ENCODE measurements at regions not wholly inside any gene's neighbourhood (a gene's known extent, or its start where the extent isn't known, plus 50 kb on each side); places are given as distances from the start of the nearest gene placed in this dataset.

- H3K36me3 Mint-ChIP-seq (ENCODE audit: low read depth): no peaks in the 10 kb centered on the region
- no peaks in the 10 kb centered on the region for H3K4me1 Mint-ChIP-seq
- H3K27me3 Mint-ChIP-seq (ENCODE audit: low read depth, poor library complexity): no peaks in the 10 kb centered on the region
- H3K4me3 Mint-ChIP-seq: no peak overlapping the region
- no peak overlapping the region for H3K27ac Mint-ChIP-seq
- H3K9me3 Mint-ChIP-seq: peaks cover 10% of the 10 kb centered on the region
- TF ChIP-seq CTCF (IDR thresholded peaks at IDR 0.05): no peak
- DNase-seq: no peak
These were observed 281.0 kb upstream of the DAB1 start for GRCh38 chr1:57704811-57705210.

DNA sequence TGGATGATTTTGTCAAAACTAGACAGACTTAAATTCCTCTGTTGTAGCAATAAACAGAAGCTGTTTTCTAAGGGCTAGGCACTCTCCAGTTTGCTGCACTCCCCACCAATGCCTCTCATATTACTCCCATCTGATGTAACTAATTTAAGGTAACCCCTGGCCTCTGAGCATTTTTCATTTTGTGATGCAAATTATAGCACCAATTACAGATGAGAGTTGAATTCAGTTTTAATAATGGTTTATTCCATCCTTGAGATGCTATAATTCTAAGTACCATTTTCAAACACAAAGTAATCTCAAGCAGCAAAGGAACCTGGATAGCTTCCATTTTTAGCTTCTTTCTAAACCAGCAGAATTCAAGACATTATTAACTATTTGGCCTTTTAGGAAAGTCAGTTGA lies 280.4 kb upstream of the DAB1 start:
- no peak overlapping the region for H3K4me3 Mint-ChIP-seq
- H3K4me1 Mint-ChIP-seq: no peaks in the 10 kb centered on the region
- H3K27me3 Mint-ChIP-seq (ENCODE audit: low read depth, poor library complexity): no peaks in the 10 kb centered on the region
- H3K36me3 Mint-ChIP-seq (ENCODE audit: low read depth): no peaks in the 10 kb centered on the region
- H3K9me3 Mint-ChIP-seq: peaks cover 10% of the 10 kb centered on the region
- no peak overlapping the region for H3K27ac Mint-ChIP-seq
- DNase-seq: no peak
- no peak for TF ChIP-seq CTCF (IDR thresholded peaks at IDR 0.05)

GRCh38 chr1:57696904-57697303 lies 273.0 kb upstream of the DAB1 start:
- no peak for DNase-seq
- Mint-ChIP-seq H3K4me3 (no peak overlapping the region), H3K9me3 (peaks cover 25% of the 10 kb centered on the region), H3K4me1 (no peaks in the 10 kb centered on the region), H3K36me3 (ENCODE audit: low read depth) (no peaks in the 10 kb centered on the region), H3K27me3 (ENCODE audit: low read depth, poor library complexity) (peaks cover 4% of the 10 kb centered on the region), H3K27ac (no peak overlapping the region)
- no peak for TF ChIP-seq CTCF (IDR thresholded peaks at IDR 0.05)

DNA sequence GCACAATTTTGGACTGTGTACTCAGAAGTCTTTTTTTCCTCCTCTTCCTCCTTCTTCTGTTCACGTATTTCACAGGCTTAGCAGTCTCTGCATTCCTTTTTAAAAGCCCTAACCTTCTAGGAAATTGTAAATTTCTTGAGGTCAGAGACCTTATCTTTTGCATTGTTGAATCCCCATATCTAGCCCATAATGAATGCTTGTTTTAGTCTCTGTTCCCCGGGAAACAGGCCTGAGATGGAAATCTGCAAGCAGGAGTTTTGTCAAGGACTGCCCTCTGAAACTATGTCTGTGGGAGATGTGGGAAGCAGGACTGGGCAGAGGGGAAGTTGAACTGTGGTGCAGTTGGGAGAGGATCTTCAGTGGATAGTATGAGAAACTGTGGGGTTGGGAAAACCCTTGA lies 272.2 kb upstream of the DAB1 start:
- H3K27ac Mint-ChIP-seq: no peak overlapping the region
- H3K27me3 Mint-ChIP-seq (ENCODE audit: low read depth, poor library complexity): peaks cover 4% of the 10 kb centered on the region
- no peak overlapping the region for H3K4me3 Mint-ChIP-seq
- no peak for DNase-seq
- H3K36me3 Mint-ChIP-seq (ENCODE audit: low read depth): no peaks in the 10 kb centered on the region
- no peak for TF ChIP-seq CTCF (IDR thresholded peaks at IDR 0.05)
- H3K9me3 Mint-ChIP-seq: peaks cover 31% of the 10 kb centered on the region
- H3K4me1 Mint-ChIP-seq: no peaks in the 10 kb centered on the region

DNA sequence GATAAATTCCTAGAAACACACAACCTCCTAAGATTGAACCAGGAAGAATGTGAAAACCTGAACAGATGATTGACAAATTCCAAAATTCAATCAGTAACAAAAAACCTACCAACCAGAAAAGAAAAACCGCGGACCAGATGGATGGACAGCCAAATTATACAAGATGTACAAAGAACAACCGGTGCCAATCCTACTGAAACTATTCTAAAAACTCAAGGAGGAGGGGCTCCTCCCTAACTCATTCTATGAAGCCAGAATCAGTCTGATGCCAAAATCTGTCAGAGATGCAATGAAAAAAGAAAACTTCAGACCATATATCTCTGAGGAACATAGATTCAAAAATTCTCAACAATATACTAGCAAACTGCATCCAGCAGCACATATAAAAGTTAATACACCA lies 262.4 kb upstream of the DAB1 start:
- Mint-ChIP-seq H3K27ac (no peak overlapping the region), H3K4me3 (no peak overlapping the region), H3K4me1 (no peaks in the 10 kb centered on the region), H3K9me3 (peaks cover 57% of the 10 kb centered on the region), H3K36me3 (ENCODE audit: low read depth) (no peaks in the 10 kb centered on the region), H3K27me3 (ENCODE audit: low read depth, poor library complexity) (peaks cover 10% of the 10 kb centered on the region)
- TF ChIP-seq CTCF (IDR thresholded peaks at IDR 0.05): no peak
- no peak for DNase-seq

DNA sequence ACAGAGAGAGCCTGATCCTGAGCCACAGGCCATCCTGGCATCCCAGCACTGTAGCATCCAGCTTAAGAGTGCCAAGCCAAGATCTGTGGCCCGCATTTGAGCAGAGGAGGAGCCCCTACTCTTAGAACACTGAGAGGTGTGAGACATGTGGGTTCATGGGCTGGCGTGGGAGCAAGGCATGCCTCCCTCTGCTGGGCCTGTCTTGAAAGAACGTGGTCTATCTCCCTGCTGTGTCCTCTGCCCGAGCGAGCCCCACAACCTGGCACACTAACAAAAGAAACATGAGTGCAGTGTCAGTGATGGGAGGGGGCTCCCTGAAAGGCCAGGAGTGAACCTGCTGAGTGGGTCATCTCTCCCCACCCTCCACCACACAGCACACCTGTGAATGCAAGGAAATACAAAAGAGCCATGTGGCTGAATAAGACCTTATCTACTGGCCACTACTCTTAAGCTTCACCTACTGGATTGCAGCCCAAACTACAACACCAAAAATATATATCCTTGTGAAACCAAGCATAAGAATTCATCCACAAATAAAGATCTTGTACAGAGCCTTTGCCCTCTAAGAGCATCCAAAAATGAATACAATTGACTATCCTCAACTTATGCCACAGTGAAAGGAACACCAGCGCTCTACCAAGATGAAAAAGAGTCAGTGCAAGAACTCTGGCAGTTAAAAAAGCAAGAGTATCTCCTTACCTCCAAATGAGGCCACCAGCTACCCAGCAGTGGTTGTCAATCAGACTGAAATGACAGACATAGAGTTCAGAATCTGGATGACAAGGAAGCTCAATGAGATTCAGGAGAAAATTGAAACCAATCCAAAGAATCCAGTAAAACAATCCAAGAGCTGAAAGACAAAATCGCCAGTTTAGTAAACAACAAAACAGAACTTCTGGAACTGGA lies 259.4 kb upstream of the DAB1 start:
- Mint-ChIP-seq H3K27me3 (ENCODE audit: low read depth, poor library complexity) (peaks cover 11% of the 10 kb centered on the region), H3K9me3 (peaks cover 28% of the 10 kb centered on the region), H3K4me3 (no peak overlapping the region), H3K36me3 (ENCODE audit: low read depth) (no peaks in the 10 kb centered on the region), H3K27ac (no peak overlapping the region), H3K4me1 (no peaks in the 10 kb centered on the region)
- TF ChIP-seq CTCF (IDR thresholded peaks at IDR 0.05): no peak
- no peak for DNase-seq

All from nephron progenitor cell (in vitro differentiated cells).